HG03064 (cell line): ENCODE measurements at regions not wholly inside any gene's neighbourhood (a gene's known extent, or its start where the extent isn't known, plus 50 kb on each side); places are given as distances from the start of the nearest gene placed in this dataset.
"Not testable (repeated sequence)": the region's sequence is repeated elsewhere in the genome, so short reads cannot be mapped to it uniquely, and the experiment has no call there.

Experiments
- ATAC-seq: cut with Tn5 transposase; IDR thresholded peaks from one replicate; pipeline ENCODE4 v1.9.1; 2021; ENCODE audit warnings: low read depth; ENCODE audit not compliant: unreplicated experiment

GRCh38 chr2:19109518-19109917, 248.9 kb downstream of the OSR1 start:
- ATAC-seq, result no peak

DNA sequence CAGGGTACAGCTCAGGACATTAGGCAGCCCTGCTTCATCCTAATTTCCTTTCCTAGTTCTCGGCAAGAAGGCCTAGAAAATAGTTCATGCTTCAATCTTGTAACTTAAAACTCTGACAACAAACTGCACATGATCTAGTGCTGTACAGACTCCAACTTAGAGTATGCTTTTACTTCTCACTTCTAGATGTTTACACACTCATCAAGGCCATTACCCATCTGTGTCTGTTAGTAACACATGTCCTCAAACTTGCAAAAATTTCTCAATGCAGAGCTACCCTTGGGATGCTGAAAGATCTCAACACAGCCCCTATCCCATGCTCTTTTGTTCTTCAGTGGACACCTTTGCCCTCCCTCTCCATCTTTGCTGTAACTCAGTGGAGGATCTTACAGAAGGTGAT, 252.0 kb downstream of the OSR1 start:
- ATAC-seq, result no peak

GRCh38 chr2:19104503-19104902, 253.9 kb downstream of the OSR1 start:
- ATAC-seq, result no peak

DNA sequence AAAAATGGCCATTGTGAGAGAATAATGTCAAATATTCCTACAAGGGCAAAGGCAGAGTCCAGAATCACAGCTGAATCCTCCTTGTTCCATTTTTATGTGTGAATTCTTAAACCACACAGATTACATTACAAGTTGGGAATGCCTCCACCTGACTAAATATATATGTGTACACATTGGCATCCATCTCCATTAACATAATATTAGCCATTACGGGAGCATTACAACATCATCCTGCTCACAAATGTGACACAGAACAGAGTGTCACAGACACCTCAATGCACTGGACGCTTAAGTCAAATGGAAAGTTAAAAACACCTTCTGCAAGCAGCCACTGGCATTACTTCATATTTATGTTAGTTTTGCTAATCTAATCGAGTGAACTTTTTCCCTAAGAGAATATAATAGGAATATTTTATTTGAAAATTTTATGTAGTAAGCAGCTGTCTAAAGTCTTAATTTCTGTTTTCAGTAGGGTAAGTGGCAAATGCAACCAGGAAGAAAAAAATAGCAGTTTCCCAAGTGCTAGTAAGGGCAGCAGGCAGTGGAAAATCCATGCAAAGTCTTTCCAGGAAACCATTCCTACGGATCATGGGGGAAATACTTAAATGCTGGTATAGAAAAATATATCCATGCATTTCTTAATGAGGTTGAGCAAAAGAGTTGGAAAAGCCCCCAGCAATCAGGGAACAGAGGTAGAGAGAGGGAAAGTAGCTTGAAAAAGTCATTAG, 255.6 kb downstream of the OSR1 start:
- ATAC-seq, result no peak

- no peak for ATAC-seq
These were observed 256.5 kb downstream of the OSR1 start for GRCh38 chr2:19101968-19102367.

GRCh38 chr2:19100570-19100969, 257.9 kb downstream of the OSR1 start:
- ATAC-seq, result no peak

- ATAC-seq, result no peak
These were observed 259.2 kb downstream of the OSR1 start for GRCh38 chr2:19099181-19099580.

GRCh38 chr2:19098467-19099160, 259.8 kb downstream of the OSR1 start:
- no peak for ATAC-seq

- ATAC-seq, result not testable (repeated sequence)
These were observed 268.9 kb downstream of the OSR1 start for GRCh38 chr2:19089476-19089875.

DNA sequence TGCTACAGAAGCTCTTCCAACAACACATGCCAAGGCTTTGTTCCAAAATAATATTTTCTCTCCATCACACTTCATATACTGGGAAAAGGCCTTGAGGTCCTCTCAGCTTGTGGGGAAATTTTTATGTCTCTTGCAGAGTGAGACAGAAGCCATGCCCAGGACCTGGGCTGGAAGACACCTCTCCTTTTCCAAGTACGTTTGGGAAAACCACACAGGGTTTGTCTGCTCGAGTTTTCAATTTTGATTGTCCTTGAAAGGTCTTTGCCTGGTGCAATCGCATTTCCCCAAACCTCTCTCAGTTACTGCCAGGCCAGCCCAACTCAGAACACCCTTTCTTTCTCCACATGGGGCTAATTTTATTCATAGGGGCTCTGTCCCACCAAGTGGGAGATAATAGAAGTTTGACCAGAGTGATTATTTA, 272.2 kb downstream of the OSR1 start:
- ATAC-seq, result no peak

DNA sequence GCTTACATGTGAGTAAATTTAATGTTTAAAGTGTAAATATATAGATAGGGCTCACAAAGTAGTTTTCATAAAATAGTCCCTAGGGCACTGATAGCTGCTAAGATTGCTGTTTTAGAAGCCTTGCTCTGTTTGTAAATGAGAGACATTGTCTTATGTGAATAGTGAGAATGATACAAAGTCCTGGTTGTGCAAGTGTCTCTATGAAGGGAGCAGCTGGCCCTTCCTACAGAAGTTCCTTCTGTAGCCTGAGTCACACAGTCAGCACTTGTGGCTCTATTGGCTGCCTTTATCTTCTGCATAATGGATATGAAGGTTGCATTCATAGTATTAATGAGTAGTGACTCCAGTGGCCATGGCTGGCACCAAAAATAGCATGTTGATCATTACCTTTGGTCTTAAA, 279.7 kb downstream of the OSR1 start:
- no peak for ATAC-seq

DNA sequence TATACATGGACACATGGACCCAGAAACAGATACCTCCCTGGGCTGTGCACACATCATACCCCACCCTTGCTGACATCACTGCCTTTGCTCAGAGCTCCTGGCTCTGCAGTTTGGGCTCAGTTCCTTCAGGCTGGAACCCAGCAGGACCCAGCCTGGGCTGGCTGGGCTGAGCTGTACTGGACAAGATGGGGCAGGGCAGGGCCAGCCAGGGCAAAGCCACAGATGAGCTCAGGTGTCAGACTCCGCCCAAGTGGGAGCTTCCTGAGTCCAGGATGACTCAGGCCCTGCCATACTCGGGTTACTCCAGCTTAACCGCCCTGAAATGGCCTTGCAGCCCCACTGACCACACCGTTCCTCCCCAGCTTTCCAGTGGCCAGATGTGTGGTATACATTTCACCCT, 284.9 kb downstream of the OSR1 start:
- no peak for ATAC-seq

- no peak for ATAC-seq
These were observed 286.3 kb downstream of the OSR1 start for GRCh38 chr2:19072161-19072560.

- no peak for ATAC-seq
These were observed 287.5 kb downstream of the OSR1 start for GRCh38 chr2:19070886-19071285.

DNA sequence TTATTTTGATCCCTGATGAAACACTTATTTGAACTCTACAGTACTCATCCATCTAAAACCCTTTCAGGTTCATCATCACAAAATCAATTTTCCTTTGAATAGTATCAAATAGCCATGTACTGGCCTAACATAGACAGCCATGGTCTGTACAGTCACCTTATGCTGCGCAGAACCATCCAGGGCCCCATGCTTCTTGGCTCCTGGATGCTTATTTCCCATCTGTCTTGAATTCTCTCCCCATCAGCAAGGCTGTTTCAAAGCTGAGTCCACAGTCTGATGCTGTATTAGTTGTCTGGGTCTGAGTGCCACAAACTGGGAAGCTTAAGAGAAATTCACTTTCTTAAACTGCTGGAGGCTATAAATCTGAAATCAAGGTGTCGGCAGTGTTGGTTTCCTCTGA, 290.2 kb downstream of the OSR1 start:
- ATAC-seq, result no peak

DNA sequence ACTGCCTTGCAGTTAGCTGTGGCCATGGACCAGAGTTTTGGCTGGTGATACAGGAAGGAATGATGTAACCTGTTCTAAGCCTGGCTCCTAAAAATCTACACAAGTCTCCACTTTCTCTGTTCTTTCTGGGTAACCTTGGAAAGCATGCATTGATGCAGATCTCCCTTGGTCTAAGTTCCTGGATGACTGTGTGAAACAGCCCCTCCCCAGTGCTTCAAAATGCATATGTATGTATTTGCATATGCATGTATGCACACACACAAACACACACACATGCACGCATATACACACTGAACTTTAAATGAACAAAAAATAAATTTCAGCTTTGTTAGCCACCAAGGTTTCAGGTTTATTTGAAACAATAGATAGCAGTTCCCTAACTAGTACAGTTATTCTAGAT, 296.1 kb downstream of the OSR1 start:
- no peak for ATAC-seq

DNA sequence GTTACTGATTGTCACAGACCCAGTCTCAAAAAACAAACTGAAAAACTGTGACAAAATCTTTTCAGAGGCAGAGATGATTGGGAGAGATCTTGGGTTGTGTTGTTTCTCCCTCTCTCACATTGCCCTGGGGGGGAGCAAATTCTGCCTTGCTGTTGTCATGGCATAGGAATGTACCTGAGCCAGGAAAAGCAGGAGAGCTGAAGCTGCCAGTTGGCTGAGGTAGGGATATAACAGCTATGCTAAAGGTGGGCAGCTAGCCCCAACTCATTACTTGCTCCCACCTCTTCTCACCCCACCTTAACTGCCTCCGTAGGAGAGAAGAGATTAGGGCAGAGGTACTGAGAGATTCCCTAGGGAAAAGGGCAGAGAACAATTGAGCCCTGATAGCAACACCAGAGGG, 299.3 kb downstream of the OSR1 start:
- ATAC-seq, result no peak

GRCh38 chr2:19051203-19051831, 307.1 kb downstream of the OSR1 start:
- no peak for ATAC-seq

- ATAC-seq, result no peak
These were observed 308.1 kb downstream of the OSR1 start for GRCh38 chr2:19050354-19050753.

DNA sequence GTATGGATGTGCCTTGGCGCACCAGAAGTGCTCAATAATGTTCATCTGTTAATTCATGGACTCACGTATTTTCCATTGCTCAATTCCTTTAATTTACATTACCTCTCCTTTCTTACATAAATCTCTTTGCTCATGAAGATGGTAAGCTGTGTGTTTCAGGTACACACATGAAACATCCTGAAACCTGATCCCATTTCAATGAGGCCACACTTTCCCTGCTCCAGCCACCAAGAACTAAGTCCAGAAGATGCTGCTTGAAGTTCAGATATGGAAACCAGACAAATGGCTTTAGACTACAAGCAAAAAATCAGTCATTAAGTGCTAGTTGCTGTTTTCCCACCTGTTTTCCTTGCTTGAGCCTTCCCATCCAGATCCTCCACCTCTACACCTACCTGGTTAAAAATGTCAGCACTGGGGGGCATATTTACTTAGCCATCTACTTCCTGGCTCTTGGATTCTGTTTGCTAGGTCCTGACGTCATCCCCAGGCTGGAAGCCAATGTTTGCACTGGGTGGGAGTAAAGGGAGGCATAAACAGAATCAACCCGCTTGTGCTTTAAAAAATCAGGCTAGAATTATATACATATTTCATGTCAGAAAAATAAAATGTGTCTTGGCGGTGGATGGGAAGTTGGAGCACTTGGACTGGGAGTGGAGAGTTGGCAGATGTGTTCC, 309.7 kb downstream of the OSR1 start:
- ATAC-seq, result no peak
